MM.1S (cell line): ENCODE measurements at regions not wholly inside any gene's neighbourhood (a gene's known extent, or its start where the extent isn't known, plus 50 kb on each side); places are given as distances from the start of the nearest gene placed in this dataset.
A peak's percentile ranks its signal among the peaks of the same experiment; 100 is the strongest.

ENCODE experiments used
- EZH2phosphoT487 ChIP-seq: fragments of 300-600 bp; sonication (generic); IDR thresholded peaks from 2 replicates; pipeline ENCODE4 v1.6.1; 2018; ENCODE audit warnings: antibody characterized with exemption, low read length
- TF ChIP-seq, protein P1 (sequence below): fragments of 300-600 bp; sonication (generic); IDR thresholded peaks from 2 replicates; pipeline ENCODE4 v1.5.1; 2016; ENCODE audit warnings: antibody characterized with exemption, low read length, mixed read lengths

DNA sequence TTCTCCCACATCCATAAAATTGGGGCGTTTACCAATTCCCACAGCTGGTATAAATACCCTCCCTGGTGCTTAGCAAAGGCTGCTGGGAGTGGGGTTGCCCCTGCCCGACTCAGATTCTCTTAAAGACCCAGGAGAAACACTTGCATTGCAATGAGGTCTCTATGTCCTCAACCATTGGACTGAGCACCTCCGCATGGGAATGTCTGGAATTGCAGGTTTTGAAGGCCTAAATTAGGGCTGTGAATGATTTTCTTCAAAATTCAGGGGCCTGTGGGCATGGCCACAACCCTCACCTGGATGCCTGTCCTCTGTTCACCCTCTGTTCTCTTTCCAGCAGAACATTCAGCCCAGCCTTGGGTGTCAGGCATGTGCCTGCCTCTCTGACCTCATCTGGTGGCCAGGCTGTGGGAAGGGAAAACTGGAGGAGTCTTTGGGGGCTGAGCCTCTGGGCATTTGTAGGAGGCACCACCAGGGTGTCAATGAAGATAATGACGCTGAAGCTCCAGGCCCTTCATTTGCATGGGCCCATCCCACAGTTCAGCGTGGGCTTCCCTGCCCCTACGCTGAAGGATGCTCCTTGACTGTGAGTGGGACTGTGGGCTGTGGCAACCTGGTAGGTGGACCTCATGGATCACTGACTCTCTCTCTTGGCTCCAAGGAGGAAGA, 52.7 kb upstream of the MYEOV start:
- TF ChIP-seq EZH2phosphoT487: no peak
- TF ChIP-seq, protein P1, sequence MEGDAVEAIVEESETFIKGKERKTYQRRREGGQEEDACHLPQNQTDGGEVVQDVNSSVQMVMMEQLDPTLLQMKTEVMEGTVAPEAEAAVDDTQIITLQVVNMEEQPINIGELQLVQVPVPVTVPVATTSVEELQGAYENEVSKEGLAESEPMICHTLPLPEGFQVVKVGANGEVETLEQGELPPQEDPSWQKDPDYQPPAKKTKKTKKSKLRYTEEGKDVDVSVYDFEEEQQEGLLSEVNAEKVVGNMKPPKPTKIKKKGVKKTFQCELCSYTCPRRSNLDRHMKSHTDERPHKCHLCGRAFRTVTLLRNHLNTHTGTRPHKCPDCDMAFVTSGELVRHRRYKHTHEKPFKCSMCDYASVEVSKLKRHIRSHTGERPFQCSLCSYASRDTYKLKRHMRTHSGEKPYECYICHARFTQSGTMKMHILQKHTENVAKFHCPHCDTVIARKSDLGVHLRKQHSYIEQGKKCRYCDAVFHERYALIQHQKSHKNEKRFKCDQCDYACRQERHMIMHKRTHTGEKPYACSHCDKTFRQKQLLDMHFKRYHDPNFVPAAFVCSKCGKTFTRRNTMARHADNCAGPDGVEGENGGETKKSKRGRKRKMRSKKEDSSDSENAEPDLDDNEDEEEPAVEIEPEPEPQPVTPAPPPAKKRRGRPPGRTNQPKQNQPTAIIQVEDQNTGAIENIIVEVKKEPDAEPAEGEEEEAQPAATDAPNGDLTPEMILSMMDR: peak; percentile 1; the same call in 1 of the 2 replicates
